ENCODE measurements at regions not wholly inside any gene's neighbourhood (a gene's known extent, or its start where the extent isn't known, plus 50 kb on each side); places are given as distances from the start of the nearest gene placed in this dataset.

DNA sequence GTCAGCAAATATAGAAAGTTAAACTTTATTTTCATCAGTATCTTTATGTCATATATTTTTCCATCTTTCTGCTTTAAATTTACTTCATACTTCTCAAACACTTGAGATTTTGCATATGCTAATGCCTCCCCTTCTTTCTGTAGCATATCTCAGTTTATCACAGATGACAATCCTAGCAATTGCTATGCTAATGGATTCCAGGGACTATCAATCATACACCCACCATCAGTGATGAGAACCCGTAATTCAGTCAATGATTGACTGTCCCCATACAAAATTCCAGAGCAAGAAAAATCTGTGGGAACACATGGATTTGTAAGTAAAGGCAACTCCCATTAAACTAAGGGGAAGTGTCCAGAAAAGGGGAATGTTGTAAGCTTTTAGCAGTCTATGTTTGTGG, 432.4 kb upstream of the SEMA3D start:
- TF ChIP-seq, protein P1, sequence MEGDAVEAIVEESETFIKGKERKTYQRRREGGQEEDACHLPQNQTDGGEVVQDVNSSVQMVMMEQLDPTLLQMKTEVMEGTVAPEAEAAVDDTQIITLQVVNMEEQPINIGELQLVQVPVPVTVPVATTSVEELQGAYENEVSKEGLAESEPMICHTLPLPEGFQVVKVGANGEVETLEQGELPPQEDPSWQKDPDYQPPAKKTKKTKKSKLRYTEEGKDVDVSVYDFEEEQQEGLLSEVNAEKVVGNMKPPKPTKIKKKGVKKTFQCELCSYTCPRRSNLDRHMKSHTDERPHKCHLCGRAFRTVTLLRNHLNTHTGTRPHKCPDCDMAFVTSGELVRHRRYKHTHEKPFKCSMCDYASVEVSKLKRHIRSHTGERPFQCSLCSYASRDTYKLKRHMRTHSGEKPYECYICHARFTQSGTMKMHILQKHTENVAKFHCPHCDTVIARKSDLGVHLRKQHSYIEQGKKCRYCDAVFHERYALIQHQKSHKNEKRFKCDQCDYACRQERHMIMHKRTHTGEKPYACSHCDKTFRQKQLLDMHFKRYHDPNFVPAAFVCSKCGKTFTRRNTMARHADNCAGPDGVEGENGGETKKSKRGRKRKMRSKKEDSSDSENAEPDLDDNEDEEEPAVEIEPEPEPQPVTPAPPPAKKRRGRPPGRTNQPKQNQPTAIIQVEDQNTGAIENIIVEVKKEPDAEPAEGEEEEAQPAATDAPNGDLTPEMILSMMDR (IDR thresholded peaks at IDR 0.05): no peak
- TF ChIP-seq POLR2A (IDR thresholded peaks at IDR 0.05): no peak

All from lower leg skin (tissue), 3 donors.